GM12878 (cell line): ENCODE measurements at regions not wholly inside any gene's neighbourhood (a gene's known extent, or its start where the extent isn't known, plus 50 kb on each side); places are given as distances from the start of the nearest gene placed in this dataset.

ENCODE experiments used
- BACH1 ChIP-seq: fragments of 450-650 bp; IDR thresholded peaks from 2 replicates; pipeline ENCODE4 v1.6.1; 2017; ENCODE audit warnings: mild to moderate bottlenecking, borderline replicate concordance
- BMI1 ChIP-seq: fragments of 450-650 bp; IDR thresholded peaks from 2 replicates; pipeline ENCODE4 v1.6.1; 2016; ENCODE audit warnings: mild to moderate bottlenecking, moderate library complexity, borderline replicate concordance
- EZH2 ChIP-seq: IDR thresholded peaks from 2 replicates; pipeline ENCODE4 v1.6.1; 2012; ENCODE audit warnings: low read depth, mild to moderate bottlenecking, control low read depth, inconsistent platforms, low read length, borderline replicate concordance; ENCODE audit not compliant: control insufficient read depth
- FOS ChIP-seq: IDR thresholded peaks from 3 replicates; pipeline ENCODE4 v1.6.1; 2011; ENCODE audit warnings: borderline replicate concordance; ENCODE audit not compliant: insufficient read length; ENCODE audit errors: extremely low read depth
- MYC ChIP-seq: IDR thresholded peaks from 2 replicates; pipeline ENCODE4 v1.6.1; 2011; ENCODE audit warnings: mild to moderate bottlenecking, low read length, moderate library complexity, inconsistent platforms; ENCODE audit not compliant: insufficient read depth, insufficient replicate concordance, insufficient read length, severe bottlenecking
- POLR2A ChIP-seq: IDR thresholded peaks from 2 replicates; pipeline ENCODE4 v1.6.1; 2011; ENCODE audit warnings: low read depth, mild to moderate bottlenecking, low read length
- SIN3A ChIP-seq: IDR thresholded peaks from 2 replicates; pipeline ENCODE4 v1.6.1; 2012; ENCODE audit warnings: low read depth, low read length, improper control_type of control experiment
- SMC3 ChIP-seq: IDR thresholded peaks from 2 replicates; pipeline ENCODE4 v1.6.1; 2011; ENCODE audit warnings: low read length, improper control_type of control experiment, borderline replicate concordance
- YY1 ChIP-seq: IDR thresholded peaks from 2 replicates; pipeline ENCODE4 v1.6.1; 2011; ENCODE audit warnings: low read depth, mild to moderate bottlenecking, low read length
- ZNF24 ChIP-seq: fragments of 450-650 bp; IDR thresholded peaks from 2 replicates; pipeline ENCODE4 v1.6.1; 2017; ENCODE audit warnings: antibody characterized with exemption, mild to moderate bottlenecking
- TF ChIP-seq, protein P1 (sequence below), 3 experiments: IDR thresholded peaks in 2 of 3; conservative IDR thresholded peaks in 1 of 3; 2 replicates each; pipeline ENCODE4 v1.5.1; 2011; ENCODE audit warnings: low read depth in 3 of 3, low read length in 3 of 3, mild to moderate bottlenecking in 3 of 3, control low read depth in 2 of 3, moderate library complexity in 2 of 3, inconsistent platforms in 1 of 3, mixed read lengths in 1 of 3; ENCODE audit not compliant: control insufficient read depth in 2 of 3, insufficient read depth in 1 of 3; ENCODE audit errors: extremely low read depth in 1 of 3
- TF ChIP-seq, protein P2 (sequence below): IDR thresholded peaks from 2 replicates; pipeline ENCODE4 v1.6.1; 2012; ENCODE audit warnings: mild to moderate bottlenecking, low read depth, low read length

GRCh38 chr18:78416853-78417252, 562.8 kb upstream of the SALL3 start:
- TF ChIP-seq FOS (no peak), ZNF24 (no peak), SIN3A (no peak), BACH1 (no peak), BMI1 (no peak), SMC3 (no peak), MYC (no peak), EZH2 (no peak), POLR2A (no peak), YY1 (no peak)
- TF ChIP-seq, protein P1, sequence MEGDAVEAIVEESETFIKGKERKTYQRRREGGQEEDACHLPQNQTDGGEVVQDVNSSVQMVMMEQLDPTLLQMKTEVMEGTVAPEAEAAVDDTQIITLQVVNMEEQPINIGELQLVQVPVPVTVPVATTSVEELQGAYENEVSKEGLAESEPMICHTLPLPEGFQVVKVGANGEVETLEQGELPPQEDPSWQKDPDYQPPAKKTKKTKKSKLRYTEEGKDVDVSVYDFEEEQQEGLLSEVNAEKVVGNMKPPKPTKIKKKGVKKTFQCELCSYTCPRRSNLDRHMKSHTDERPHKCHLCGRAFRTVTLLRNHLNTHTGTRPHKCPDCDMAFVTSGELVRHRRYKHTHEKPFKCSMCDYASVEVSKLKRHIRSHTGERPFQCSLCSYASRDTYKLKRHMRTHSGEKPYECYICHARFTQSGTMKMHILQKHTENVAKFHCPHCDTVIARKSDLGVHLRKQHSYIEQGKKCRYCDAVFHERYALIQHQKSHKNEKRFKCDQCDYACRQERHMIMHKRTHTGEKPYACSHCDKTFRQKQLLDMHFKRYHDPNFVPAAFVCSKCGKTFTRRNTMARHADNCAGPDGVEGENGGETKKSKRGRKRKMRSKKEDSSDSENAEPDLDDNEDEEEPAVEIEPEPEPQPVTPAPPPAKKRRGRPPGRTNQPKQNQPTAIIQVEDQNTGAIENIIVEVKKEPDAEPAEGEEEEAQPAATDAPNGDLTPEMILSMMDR (IDR thresholded peaks at IDR 0.05 in 2 of 3, conservative IDR thresholded peaks at IDR 0.05 in 1 of 3; ENCODE audit: control insufficient read depth in 2 of 3, extremely low read depth in 1 of 3, insufficient read depth in 1 of 3, low read depth in 3 of 3, low read length in 3 of 3), result no peak
- TF ChIP-seq, protein P2, sequence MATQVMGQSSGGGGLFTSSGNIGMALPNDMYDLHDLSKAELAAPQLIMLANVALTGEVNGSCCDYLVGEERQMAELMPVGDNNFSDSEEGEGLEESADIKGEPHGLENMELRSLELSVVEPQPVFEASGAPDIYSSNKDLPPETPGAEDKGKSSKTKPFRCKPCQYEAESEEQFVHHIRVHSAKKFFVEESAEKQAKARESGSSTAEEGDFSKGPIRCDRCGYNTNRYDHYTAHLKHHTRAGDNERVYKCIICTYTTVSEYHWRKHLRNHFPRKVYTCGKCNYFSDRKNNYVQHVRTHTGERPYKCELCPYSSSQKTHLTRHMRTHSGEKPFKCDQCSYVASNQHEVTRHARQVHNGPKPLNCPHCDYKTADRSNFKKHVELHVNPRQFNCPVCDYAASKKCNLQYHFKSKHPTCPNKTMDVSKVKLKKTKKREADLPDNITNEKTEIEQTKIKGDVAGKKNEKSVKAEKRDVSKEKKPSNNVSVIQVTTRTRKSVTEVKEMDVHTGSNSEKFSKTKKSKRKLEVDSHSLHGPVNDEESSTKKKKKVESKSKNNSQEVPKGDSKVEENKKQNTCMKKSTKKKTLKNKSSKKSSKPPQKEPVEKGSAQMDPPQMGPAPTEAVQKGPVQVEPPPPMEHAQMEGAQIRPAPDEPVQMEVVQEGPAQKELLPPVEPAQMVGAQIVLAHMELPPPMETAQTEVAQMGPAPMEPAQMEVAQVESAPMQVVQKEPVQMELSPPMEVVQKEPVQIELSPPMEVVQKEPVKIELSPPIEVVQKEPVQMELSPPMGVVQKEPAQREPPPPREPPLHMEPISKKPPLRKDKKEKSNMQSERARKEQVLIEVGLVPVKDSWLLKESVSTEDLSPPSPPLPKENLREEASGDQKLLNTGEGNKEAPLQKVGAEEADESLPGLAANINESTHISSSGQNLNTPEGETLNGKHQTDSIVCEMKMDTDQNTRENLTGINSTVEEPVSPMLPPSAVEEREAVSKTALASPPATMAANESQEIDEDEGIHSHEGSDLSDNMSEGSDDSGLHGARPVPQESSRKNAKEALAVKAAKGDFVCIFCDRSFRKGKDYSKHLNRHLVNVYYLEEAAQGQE, result no peak
